ENCODE measurements at regions not wholly inside any gene's neighbourhood (a gene's known extent, or its start where the extent isn't known, plus 50 kb on each side); places are given as distances from the start of the nearest gene placed in this dataset.

- no peak for TF ChIP-seq POLR2A (IDR thresholded peaks at IDR 0.05)
- TF ChIP-seq EP300 (IDR thresholded peaks at IDR 0.05; ENCODE audit: low read depth) = no peak
- no peak for TF ChIP-seq CTCF (IDR thresholded peaks at IDR 0.05)
These were observed 165.7 kb upstream of the SYT6 start for GRCh38 chr1:114319418-114319817.

Measured in transverse colon (tissue), 3 donors.